ENCODE measurements at regions not wholly inside any gene's neighbourhood (a gene's known extent, or its start where the extent isn't known, plus 50 kb on each side); places are given as distances from the start of the nearest gene placed in this dataset.
"Not testable (repeated sequence)": the region's sequence is repeated elsewhere in the genome, so short reads cannot be mapped to it uniquely, and the experiment has no call there.

DNA sequence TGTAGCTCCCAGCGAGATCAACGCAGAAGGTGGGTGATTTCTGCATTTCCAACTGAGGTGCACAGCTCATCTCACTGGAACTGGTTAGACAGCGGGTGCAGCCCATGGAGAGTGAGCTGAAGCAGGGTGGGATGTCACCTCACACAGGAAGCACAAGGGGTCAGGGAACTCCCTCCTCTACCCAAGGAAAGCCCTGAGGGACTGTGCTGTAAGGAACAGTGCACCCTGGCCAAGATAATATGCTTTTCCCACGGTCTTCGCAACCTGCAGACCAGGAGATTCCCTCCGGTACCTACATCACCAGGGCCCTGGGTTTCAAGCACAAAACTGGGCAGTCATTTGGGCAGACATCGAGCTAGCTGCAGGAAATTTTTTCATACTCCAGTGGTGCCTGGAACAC is 216.4 kb upstream of the TET2 start:
- WGBS, 2 experiments (ENCODE audit: insufficient coverage in 1 of 2, insufficient read length in 1 of 2), result 89 to 94% methylated on average over 6 to 7 of the region's 7 CpGs
- H3K27ac ChIP-seq (ENCODE audit: low read depth, low read length), result no peak overlapping the region
- Mint-ChIP-seq H3K27ac (no peak overlapping the region), H3K4me3 (no peak overlapping the region), H3K27me3 (ENCODE audit: insufficient read depth) (peaks cover 68% of the 10 kb centered on the region), H3K9me3 (peaks cover 9% of the 10 kb centered on the region), H3K4me1 (peaks cover 10% of the 10 kb centered on the region), H3K36me3 (ENCODE audit: low read depth) (no peaks in the 10 kb centered on the region)
- H3K9ac ChIP-seq (ENCODE audit: extremely low read depth, low read length, poor library complexity, severe bottlenecking), result no peak overlapping the region
- DNase-seq, result no peak
- H3K27me3 ChIP-seq (ENCODE audit: control insufficient read depth, insufficient read depth, low read length, poor library complexity, severe bottlenecking), result peaks cover 31% of the 10 kb centered on the region
- TF ChIP-seq, protein P1, sequence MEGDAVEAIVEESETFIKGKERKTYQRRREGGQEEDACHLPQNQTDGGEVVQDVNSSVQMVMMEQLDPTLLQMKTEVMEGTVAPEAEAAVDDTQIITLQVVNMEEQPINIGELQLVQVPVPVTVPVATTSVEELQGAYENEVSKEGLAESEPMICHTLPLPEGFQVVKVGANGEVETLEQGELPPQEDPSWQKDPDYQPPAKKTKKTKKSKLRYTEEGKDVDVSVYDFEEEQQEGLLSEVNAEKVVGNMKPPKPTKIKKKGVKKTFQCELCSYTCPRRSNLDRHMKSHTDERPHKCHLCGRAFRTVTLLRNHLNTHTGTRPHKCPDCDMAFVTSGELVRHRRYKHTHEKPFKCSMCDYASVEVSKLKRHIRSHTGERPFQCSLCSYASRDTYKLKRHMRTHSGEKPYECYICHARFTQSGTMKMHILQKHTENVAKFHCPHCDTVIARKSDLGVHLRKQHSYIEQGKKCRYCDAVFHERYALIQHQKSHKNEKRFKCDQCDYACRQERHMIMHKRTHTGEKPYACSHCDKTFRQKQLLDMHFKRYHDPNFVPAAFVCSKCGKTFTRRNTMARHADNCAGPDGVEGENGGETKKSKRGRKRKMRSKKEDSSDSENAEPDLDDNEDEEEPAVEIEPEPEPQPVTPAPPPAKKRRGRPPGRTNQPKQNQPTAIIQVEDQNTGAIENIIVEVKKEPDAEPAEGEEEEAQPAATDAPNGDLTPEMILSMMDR (conservative IDR thresholded peaks at IDR 0.05), result no peak
- H3K4me1 ChIP-seq (ENCODE audit: control insufficient read depth, insufficient read depth, low read length), result no peaks in the 10 kb centered on the region
- H3K9me3 ChIP-seq (ENCODE audit: control insufficient read depth, low read length), result no peaks in the 10 kb centered on the region
- no peak overlapping the region for H3K4me3 ChIP-seq (ENCODE audit: low read length)
- no peaks in the 10 kb centered on the region for H3K36me3 ChIP-seq (ENCODE audit: control insufficient read depth, insufficient read depth, low read length)

DNA sequence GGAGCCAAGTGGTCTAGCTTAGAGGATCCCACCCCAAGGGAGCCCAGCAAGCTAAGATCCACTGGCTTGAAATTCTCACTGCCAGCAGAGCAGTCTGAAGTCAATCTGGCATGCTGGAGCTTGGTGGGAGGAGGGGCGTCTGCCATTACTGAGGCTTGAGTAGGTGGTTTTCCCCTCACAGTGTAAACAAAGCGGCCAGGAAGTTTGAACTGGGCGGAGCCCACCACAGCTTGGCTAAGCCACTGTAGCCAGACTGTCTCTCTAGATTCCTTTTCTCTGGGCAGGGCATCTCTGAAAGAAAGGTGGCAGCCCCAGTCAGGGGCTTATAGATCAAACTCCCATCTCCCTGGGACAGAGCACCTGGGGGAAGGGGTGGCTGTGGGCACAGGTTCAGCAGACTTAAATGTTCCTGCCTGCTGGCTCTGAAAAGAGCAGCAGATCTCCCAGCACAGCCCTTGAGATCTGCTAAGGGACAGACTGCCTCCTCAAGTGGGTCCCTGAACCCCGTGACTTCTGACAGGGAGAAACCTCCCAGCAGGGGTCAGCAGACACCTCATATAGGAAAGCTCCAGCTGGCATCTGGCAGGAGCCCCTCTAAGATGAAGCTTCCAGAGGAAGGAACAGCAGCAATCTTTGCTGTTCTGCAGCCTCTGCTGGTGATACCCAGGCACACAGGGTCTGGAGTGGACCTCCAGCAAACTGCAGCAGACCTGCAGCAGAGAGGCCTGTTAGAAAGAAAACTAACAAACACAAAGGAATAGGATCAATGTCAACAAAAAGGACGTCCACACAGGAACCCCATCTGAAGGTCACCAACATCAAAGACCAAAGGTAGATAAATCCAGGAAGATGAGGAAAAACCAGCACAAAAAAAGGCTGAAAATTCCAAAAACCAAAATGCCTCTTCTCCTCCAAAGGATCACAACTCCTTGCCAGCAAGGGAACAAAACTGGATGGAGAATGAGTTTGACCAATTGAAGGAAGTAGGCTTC is 215.6 kb upstream of the TET2 start:
- Mint-ChIP-seq H3K9me3 (peaks cover 12% of the 10 kb centered on the region), H3K27me3 (ENCODE audit: insufficient read depth) (peaks cover 63% of the 10 kb centered on the region), H3K4me1 (peaks cover 10% of the 10 kb centered on the region)
- not testable (repeated sequence) for H3K9me3 ChIP-seq (ENCODE audit: control insufficient read depth, low read length); H3K4me1 ChIP-seq (ENCODE audit: control insufficient read depth, insufficient read depth, low read length); H3K4me3 ChIP-seq (ENCODE audit: low read length); H3K27ac Mint-ChIP-seq; H3K36me3 ChIP-seq (ENCODE audit: control insufficient read depth, insufficient read depth, low read length); H3K4me3 Mint-ChIP-seq; H3K27ac ChIP-seq (ENCODE audit: low read depth, low read length); H3K36me3 Mint-ChIP-seq (ENCODE audit: low read depth); H3K9ac ChIP-seq (ENCODE audit: extremely low read depth, low read length, poor library complexity, severe bottlenecking)
- 50 to 64% methylated on average over 2 to 5 of the region's 5 CpGs for WGBS, 2 experiments (ENCODE audit: insufficient coverage in 1 of 2, insufficient read length in 1 of 2)
- DNase-seq, result peak; percentile 75
- H3K27me3 ChIP-seq (ENCODE audit: control insufficient read depth, insufficient read depth, low read length, poor library complexity, severe bottlenecking), result peaks cover 25% of the 10 kb centered on the region
- TF ChIP-seq, protein P1 (conservative IDR thresholded peaks at IDR 0.05), result peak; percentile 26

DNA sequence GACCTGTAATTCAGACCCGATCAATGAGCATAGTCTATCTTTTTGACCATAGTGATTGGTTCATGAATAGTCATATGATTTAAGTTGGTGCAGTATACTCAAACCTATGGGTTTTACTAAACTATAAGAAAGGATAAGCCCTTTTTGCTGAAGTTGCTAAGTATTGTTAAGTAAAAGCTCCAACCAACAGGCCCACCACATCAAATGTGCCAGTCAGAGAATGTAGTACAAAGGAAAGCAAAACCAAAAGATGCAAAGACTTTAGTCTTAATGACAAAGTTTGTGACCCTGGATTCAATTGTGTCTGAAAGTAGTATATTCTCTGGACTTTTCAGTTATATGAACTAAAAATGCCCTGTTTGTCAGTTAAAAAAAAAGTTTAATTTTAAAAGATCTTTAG is 208.1 kb upstream of the TET2 start:
- 88 to 100% methylated on average over 1 of the region's 1 CpG for WGBS, 2 experiments (ENCODE audit: insufficient coverage in 1 of 2, insufficient read length in 1 of 2)
- Histone ChIP-seq H3K27ac (ENCODE audit: low read depth, low read length) (no peak overlapping the region), H3K27me3 (ENCODE audit: control insufficient read depth, insufficient read depth, low read length, poor library complexity, severe bottlenecking) (peaks cover 15% of the 10 kb centered on the region), H3K4me3 (ENCODE audit: low read length) (no peak overlapping the region), H3K9ac (ENCODE audit: extremely low read depth, low read length, poor library complexity, severe bottlenecking) (no peak overlapping the region), H3K4me1 (ENCODE audit: control insufficient read depth, insufficient read depth, low read length) (no peaks in the 10 kb centered on the region), H3K36me3 (ENCODE audit: control insufficient read depth, insufficient read depth, low read length) (no peaks in the 10 kb centered on the region), H3K9me3 (ENCODE audit: control insufficient read depth, low read length) (no peaks in the 10 kb centered on the region)
- TF ChIP-seq, protein P1 (conservative IDR thresholded peaks at IDR 0.05), result no peak
- no peaks in the 10 kb centered on the region for H3K4me1 Mint-ChIP-seq
- H3K27me3 Mint-ChIP-seq (ENCODE audit: insufficient read depth), result peaks cover 28% of the 10 kb centered on the region
- no peaks in the 10 kb centered on the region for H3K36me3 Mint-ChIP-seq (ENCODE audit: low read depth)
- no peak overlapping the region for H3K27ac Mint-ChIP-seq
- H3K9me3 Mint-ChIP-seq, result peaks cover 15% of the 10 kb centered on the region
- H3K4me3 Mint-ChIP-seq, result no peak overlapping the region
- DNase-seq, result no peak
